HG02938 (cell line): ENCODE measurements at regions not wholly inside any gene's neighbourhood (a gene's known extent, or its start where the extent isn't known, plus 50 kb on each side); places are given as distances from the start of the nearest gene placed in this dataset.
"Not testable (repeated sequence)": the region's sequence is repeated elsewhere in the genome, so short reads cannot be mapped to it uniquely, and the experiment has no call there.

Experiments
- ATAC-seq: cut with Tn5 transposase; IDR thresholded peaks from one replicate; pipeline ENCODE4 v1.9.1; 2021; ENCODE audit warnings: mild to moderate bottlenecking, moderate library complexity; ENCODE audit not compliant: unreplicated experiment

DNA sequence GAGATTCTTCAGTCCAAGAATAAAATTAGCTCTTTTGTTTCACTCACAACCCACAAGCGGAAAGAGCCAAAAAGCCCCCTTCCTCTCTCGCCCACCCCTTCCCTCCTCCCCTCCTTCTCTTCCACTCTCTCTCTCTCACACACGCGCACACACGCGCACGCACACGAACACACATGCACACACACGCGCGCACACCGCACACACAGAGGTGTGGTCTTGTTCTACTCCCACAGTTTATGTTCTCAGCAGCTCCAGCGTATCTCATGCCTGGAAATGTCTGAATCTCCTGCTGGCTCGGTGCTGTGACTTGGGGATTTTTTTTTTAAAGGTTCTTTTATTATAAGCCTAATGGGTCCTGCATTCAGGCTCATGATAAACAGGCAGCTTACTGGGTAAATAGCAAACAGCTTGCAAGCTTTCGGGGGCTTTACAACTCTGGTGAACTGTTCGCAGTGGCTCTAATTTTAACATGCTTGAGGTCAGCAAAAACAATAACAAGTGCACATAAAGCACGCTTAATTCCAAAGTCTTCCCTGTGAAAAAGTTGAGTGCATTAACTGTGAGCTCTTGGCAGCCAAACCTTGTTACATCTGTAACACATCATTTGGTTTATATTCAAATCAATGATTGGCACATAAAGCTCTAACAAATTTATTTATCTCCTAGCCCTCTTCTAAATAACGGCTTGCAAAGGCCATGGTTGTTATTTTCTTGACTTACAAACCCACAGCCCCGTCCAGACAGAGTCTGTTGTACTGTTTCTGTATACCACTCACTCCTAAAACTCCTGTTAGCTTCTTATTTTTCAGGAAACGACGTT lies 424.1 kb upstream of the MGMT start:
- no peak for ATAC-seq

DNA sequence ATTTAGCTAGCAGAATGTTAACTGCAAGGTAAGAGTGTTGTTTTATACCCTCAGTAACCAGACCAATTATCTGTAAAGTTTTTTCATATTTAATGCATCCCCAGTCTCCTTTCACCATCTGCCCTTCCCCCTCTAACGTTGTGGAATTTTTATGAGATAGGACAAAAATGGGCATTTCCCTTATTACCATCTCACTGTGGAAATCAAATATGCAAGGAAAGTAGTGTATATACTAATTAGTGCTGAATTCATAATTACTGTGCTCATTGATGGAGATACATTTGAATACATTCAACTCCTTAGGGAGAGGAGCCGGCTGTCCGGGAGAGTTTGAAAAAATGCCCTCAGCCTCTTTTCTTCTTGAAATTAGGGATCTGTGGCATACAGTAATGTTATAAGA lies 423.4 kb upstream of the MGMT start:
- ATAC-seq: no peak

DNA sequence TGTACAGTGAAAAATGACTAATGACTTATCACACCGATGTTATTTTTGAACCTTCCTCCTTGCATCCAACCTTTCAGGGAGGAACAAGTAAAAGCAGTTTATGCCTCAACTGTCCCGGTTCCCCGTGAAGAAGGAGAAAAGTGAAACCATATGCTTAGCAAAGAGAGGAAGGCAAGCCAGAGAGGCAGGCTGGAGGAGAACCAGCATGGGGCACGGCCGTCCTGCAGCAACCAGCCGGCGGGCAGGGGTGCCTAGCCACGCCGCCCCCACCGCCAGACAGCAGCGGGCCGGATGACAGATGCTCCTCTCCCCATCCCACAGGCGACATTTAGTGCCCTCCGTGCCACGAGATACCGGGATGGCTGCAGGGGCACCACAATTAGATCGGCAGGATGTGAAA lies 421.4 kb upstream of the MGMT start:
- no peak for ATAC-seq

- no peak for ATAC-seq
Observed at GRCh38 chr10:129046065-129046681, 420.9 kb upstream of the MGMT start.

DNA sequence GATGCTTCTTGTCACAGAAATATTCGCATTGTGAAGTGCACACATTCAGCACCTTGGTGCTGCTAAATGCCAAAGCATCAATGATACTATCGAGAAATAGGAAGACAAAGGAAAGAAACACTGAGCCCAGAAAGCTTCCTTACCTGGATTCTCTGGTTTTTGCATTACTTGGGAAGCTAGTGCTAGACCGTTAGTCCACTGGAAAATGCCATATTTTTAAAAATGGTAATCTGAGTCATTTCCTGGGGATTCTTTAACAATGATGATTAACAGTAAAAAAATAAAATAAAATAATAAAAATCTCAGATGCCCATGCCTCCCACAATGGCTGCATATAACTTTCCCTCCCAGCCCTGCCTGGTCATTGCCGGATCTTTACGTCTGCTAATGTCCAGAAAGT lies 420.1 kb upstream of the MGMT start:
- ATAC-seq: no peak

GRCh38 chr10:129047600-129047999 lies 419.4 kb upstream of the MGMT start:
- ATAC-seq: no peak

DNA sequence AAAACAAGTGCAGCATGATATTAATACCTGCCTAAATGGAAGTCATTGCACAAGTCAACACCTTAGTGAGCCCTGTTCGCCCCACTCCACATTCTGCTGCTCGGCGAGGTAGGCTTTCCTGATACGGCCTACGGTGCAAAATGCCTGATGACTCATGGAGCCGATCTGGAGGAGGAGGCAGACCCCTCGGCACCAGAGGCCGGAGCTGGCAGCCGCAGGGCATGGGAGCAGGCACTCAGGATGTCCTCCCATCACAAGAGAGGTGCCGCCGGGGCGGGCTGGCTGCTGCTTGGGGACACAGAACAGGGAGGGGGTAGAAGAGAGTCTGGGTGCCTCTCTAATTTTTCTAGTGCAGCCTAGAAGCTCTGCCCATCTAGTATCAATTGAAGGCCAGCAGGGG lies 418.5 kb upstream of the MGMT start:
- ATAC-seq: no peak

- no peak for ATAC-seq
Observed at GRCh38 chr10:129049501-129049900, 417.5 kb upstream of the MGMT start.

- ATAC-seq: no peak
Observed at GRCh38 chr10:129055225-129055624, 411.8 kb upstream of the MGMT start.

DNA sequence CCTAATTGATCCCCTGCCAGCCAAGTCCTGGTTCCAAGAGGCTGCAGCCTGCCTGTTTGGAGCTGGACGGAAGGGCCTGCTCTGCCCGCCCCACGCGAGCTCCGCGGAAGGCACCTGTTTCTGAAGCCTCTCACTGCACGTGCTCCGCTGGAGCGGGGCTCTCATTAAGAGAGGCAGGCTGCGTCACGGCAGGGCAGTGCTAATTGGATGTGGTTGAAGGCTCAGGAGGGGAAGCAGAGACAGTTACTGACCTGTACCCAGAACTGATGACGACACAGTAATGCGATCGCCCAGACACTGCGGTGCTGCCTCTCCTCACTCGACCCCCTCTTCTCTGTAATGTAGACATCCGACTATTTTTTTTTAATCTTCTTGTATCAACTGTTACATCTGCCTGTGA lies 411.1 kb upstream of the MGMT start:
- no peak for ATAC-seq

DNA sequence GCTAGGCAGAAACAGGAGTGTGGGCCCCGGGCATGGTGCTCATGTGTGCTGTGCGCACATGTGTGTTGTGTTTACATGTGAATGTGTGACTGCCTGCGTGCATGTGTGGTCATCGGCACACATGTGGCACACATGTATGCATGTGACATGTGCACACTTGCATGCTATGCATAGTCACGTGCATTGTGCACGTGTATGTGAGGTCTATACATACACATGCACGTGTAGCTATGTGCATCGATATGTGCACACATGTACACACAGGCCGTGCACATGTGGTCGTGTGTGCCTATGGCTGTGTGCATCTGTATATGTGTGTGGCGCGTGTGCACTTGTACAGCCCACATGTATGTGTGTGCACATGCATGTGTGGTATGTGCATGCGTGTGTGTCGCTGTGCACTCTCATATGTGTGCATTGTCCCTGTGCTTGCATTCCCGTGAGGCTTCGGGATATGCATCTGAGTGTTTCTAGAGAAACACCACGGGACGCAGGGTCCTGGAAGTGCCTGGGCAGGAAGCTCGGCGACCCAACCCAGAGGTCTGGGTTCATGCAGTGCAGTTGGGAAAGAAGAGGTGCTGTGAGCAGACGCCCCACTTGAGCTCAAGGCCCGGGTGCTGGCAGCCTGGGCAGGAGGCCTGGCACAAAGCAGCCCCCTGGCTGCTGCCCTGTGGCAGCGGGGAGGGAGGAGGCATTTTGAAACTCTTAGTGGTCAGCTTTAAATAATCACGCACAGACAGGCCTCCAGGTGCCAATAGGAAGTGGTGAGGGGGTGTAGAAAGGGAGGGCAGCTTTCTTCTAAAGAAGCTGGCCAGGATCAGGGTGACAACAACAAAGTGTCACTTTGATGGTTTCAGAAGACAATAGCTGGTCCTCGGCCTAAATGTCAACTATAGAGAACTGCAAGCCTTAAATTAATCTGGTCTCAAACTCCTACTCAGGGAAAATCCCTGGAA lies 410.0 kb upstream of the MGMT start:
- ATAC-seq: no peak

DNA sequence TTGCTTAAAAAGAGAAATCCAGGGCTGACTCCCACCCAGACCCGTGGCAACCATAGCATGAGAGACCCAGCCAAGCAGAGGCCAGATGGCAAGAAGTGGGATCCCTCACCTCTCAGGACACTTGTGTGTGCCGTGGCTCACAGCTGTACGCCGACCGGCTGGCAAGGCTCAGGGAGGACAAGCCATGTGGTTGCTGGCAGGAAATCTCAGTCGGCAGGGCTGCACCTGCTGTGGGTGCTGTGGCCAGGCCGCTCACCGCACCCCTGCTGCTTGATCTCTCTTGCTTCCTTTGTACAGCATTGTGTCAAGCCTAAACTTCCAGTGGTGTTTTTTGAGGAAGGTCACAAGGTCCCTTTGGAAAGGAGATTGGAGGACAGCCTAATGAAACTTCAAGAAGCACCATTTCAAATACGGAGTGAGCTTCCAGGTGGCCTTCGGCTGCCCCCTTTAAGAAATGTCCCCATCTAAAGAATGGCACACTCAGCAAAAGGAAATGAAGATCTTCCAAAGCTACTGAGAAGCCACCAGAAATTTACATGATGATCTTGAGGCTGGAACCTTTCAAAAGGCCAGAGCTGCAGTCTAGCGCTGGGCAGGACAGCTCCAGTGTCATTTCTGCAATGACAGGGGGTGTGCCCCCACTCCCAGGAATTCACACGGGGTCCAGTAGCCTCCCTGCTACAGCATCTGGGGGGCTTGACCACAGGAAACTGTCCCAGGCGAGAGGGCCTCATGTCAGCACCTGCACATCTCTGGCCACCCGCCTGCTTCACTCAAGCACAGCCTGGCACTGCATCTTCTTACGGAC lies 409.0 kb upstream of the MGMT start:
- ATAC-seq: peak; percentile 80

DNA sequence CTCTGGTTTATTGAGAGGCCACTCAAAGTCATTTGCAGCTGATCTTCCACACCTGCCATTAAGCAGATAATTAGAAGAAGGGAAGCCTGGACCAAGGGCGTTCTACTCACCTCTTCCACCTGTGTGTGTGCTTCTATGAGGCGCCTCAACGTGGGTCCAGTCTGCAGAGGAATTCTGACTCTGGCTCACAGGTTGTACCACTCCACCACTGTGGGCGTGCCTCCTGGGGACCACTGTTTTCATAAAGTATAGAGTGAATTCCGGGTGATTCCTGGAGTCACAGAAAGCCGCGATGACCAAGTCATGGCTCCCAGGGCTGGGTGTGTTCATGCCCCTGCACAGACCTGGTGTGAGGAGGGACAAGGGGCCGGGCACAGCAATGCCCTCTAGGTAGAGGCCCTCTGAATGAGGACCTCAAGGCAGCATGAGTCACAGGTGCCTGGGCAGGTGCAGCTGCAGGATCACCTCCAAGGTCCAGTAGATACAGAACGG lies 408.3 kb upstream of the MGMT start:
- no peak for ATAC-seq

DNA sequence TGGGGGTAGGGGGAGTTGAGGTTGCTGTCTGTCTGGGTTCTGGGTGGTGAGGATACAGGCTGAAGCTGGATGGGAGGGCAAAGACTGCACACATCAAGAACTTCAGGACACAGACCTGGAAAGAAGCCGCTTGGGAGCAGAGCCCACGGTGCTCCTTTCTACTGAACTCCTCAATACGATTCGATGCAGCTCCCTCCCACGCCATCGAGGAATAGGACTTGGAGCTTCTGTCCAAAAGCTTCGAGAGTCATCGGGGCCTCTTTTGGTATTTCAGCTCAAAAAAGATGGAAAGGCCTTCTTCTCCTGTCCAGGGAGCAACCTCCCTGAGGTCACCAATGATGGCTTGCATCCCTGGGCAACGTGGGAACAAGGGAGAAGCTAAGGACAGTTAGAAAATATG lies 407.1 kb upstream of the MGMT start:
- no peak for ATAC-seq

- no peak for ATAC-seq
Observed at GRCh38 chr10:129063212-129063611, 403.8 kb upstream of the MGMT start.

DNA sequence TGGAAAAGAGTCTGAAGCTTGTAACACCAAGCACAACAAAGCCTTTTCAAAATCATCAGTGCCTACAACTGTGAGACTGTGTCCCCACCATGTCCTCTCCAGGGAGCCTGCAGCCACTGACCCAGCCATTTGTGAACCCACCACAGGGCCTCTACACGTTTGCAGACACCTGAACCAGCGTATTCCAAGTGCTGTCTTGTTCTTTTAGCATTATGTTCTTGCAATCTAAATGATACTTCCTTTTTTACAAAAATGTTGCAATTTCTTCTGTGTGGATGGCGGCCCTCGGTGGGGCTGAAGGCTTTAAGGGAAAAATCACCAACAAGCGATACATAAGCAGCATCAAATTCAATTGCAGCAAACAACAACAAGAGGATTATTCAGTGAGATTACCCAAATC lies 403.2 kb upstream of the MGMT start:
- ATAC-seq: no peak

GRCh38 chr10:129066529-129066928 lies 400.5 kb upstream of the MGMT start:
- ATAC-seq: not testable (repeated sequence)

DNA sequence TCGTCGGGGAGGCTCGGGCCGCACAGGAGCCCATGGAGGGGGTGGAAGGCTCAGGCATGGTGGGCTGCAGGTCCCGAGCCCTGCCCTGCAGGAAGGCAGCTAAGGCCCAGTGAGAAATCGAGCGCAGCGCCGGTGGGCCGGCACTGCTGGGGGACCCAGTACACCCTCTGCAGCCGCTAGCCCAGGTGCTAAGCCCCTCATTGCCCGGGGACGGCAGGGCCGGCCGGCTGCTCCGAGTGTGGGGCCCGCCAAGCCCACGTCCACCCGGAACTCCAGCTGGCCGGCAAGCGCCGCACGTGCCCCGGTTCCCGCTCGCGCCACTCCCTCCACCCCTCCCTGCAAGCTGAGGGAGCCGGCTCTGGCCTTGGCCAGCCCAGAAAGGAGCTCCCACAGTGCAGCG lies 395.6 kb upstream of the MGMT start:
- not testable (repeated sequence) for ATAC-seq

GRCh38 chr10:129074939-129075338 lies 392.1 kb upstream of the MGMT start:
- no peak for ATAC-seq

GRCh38 chr10:129075508-129075907 lies 391.5 kb upstream of the MGMT start:
- no peak for ATAC-seq

DNA sequence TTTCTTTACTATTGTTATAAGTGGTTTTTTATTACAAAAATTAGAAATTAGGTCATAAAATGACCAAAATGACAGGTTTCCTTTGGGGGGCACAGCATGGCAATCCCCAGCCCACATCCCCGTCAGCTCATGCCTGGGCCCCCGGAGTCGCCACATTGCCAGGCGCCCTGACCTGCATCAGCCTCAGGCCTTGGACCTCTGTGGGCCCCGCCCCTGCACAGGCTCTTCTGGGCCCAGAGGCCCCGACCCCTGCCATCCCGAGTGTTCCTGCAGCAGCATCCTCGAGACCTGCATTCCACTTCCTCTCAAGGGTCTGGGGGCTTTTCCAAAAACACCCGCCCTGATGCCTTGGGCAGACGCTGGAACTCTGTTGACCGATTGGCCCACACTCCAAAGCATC lies 391.1 kb upstream of the MGMT start:
- ATAC-seq: no peak
